ENCODE measurements at regions not wholly inside any gene's neighbourhood (a gene's known extent, or its start where the extent isn't known, plus 50 kb on each side); places are given as distances from the start of the nearest gene placed in this dataset.

- CTCF ChIA-PET = no interaction called here
- POLR2A ChIA-PET = no interaction called here
- no peak for DNase-seq (ENCODE audit: extremely low spot score)
- no peak for TF ChIP-seq PKNOX1 (IDR thresholded peaks at IDR 0.05)
- no peak for TF ChIP-seq NFRKB (IDR thresholded peaks at IDR 0.05)
- TF ChIP-seq L3MBTL2 (conservative IDR thresholded peaks at IDR 0.05) = no peak
- TF ChIP-seq FOXA1 (IDR thresholded peaks at IDR 0.05) = no peak
- TF ChIP-seq ELF4 (IDR thresholded peaks at IDR 0.05) = no peak
- no peak for TF ChIP-seq FOXK2 (IDR thresholded peaks at IDR 0.05)
- no peak for TF ChIP-seq TARDBP (IDR thresholded peaks at IDR 0.05)
- TF ChIP-seq SP1 (IDR thresholded peaks at IDR 0.05) = no peak
- TF ChIP-seq LEF1 (IDR thresholded peaks at IDR 0.05; ENCODE audit: borderline replicate concordance) = no peak
- TF ChIP-seq HDGF (IDR thresholded peaks at IDR 0.05; ENCODE audit: borderline replicate concordance) = no peak
- no peak for TF ChIP-seq ARNT (IDR thresholded peaks at IDR 0.05)
Measured at GRCh38 chr1:192713921-192714320, 78.0 kb downstream of the RGS13 start.

GRCh38 chr1:192724670-192725069 lies 84.2 kb upstream of the RGS2 start:
- CTCF ChIA-PET = no interaction called here
- TF ChIP-seq CTBP1 (IDR thresholded peaks at IDR 0.05; ENCODE audit: borderline replicate concordance) (no peak), FOXM1 (IDR thresholded peaks at IDR 0.05; ENCODE audit: borderline replicate concordance) (no peak), L3MBTL2 (conservative IDR thresholded peaks at IDR 0.05) (no peak), ARNT (IDR thresholded peaks at IDR 0.05) (no peak), SUZ12 (IDR thresholded peaks at IDR 0.05) (no peak), TARDBP (IDR thresholded peaks at IDR 0.05) (no peak), ELF4 (IDR thresholded peaks at IDR 0.05) (no peak), LEF1 (IDR thresholded peaks at IDR 0.05; ENCODE audit: borderline replicate concordance) (no peak), NFRKB (IDR thresholded peaks at IDR 0.05) (no peak), HDGF (IDR thresholded peaks at IDR 0.05; ENCODE audit: borderline replicate concordance) (no peak), FOXK2 (IDR thresholded peaks at IDR 0.05) (no peak)
- POLR2A ChIA-PET = no interaction called here
- no peak for DNase-seq (ENCODE audit: extremely low spot score)

GRCh38 chr1:192726820-192727504 lies 81.9 kb upstream of the RGS2 start:
- no peak for DNase-seq (ENCODE audit: extremely low spot score)
- ChIA-PET CTCF (no interaction called here), POLR2A (no interaction called here)
- TF ChIP-seq NFRKB (IDR thresholded peaks at IDR 0.05) = no peak
- no peak for TF ChIP-seq ELF4 (IDR thresholded peaks at IDR 0.05)
- no peak for TF ChIP-seq FOXA1 (IDR thresholded peaks at IDR 0.05)
- no peak for TF ChIP-seq HDGF (IDR thresholded peaks at IDR 0.05; ENCODE audit: borderline replicate concordance)
- no peak for TF ChIP-seq ARNT (IDR thresholded peaks at IDR 0.05)
- no peak for TF ChIP-seq ZNF384 (IDR thresholded peaks at IDR 0.05)
- TF ChIP-seq FOXK2 (IDR thresholded peaks at IDR 0.05) = no peak
- TF ChIP-seq CTBP1 (IDR thresholded peaks at IDR 0.05; ENCODE audit: borderline replicate concordance) = no peak
- no peak for TF ChIP-seq SUZ12 (IDR thresholded peaks at IDR 0.05)
- no peak for TF ChIP-seq LEF1 (IDR thresholded peaks at IDR 0.05; ENCODE audit: borderline replicate concordance)
- no peak for TF ChIP-seq FOXM1 (IDR thresholded peaks at IDR 0.05; ENCODE audit: borderline replicate concordance)
- no peak for TF ChIP-seq SP1 (IDR thresholded peaks at IDR 0.05)
- TF ChIP-seq L3MBTL2 (conservative IDR thresholded peaks at IDR 0.05) = no peak
- no peak for TF ChIP-seq PKNOX1 (IDR thresholded peaks at IDR 0.05)
- no peak for TF ChIP-seq BHLHE40 (IDR thresholded peaks at IDR 0.05; ENCODE audit: borderline replicate concordance)
- no peak for TF ChIP-seq TARDBP (IDR thresholded peaks at IDR 0.05)

GRCh38 chr1:192729500-192729899 lies 79.3 kb upstream of the RGS2 start:
- POLR2A ChIA-PET = no interaction called here

GRCh38 chr1:192730198-192730597 lies 78.6 kb upstream of the RGS2 start:
- TF ChIP-seq L3MBTL2 (conservative IDR thresholded peaks at IDR 0.05) (no peak), TARDBP (IDR thresholded peaks at IDR 0.05) (no peak), SP1 (IDR thresholded peaks at IDR 0.05) (no peak), FOXM1 (IDR thresholded peaks at IDR 0.05; ENCODE audit: borderline replicate concordance) (no peak), BHLHE40 (IDR thresholded peaks at IDR 0.05; ENCODE audit: borderline replicate concordance) (no peak), PKNOX1 (IDR thresholded peaks at IDR 0.05) (no peak), ARNT (IDR thresholded peaks at IDR 0.05) (no peak)
- no peak for DNase-seq (ENCODE audit: extremely low spot score)
- POLR2A ChIA-PET = no interaction called here
- CTCF ChIA-PET = no interaction called here

More at GRCh38 chr1:192729500-192729899, 79.3 kb upstream of the RGS2 start:
- no peak for DNase-seq (ENCODE audit: extremely low spot score)
- TF ChIP-seq BHLHE40 (IDR thresholded peaks at IDR 0.05; ENCODE audit: borderline replicate concordance) (no peak), FOXK2 (IDR thresholded peaks at IDR 0.05) (no peak)
- CTCF ChIA-PET = no interaction called here

- ChIA-PET POLR2A (no interaction called here), CTCF (interaction anchor here (0.6 kb wide), 1 partner anchor 394 kb away, joined by 3 read pairs; no protein-coding TSS in a partner anchor)
- peak; percentile 20 for DNase-seq (ENCODE audit: extremely low spot score)
- TF ChIP-seq SUZ12 (IDR thresholded peaks at IDR 0.05) (no peak), L3MBTL2 (conservative IDR thresholded peaks at IDR 0.05) (no peak), LEF1 (IDR thresholded peaks at IDR 0.05; ENCODE audit: borderline replicate concordance) (no peak), CTBP1 (IDR thresholded peaks at IDR 0.05; ENCODE audit: borderline replicate concordance) (no peak), SP1 (IDR thresholded peaks at IDR 0.05) (no peak), FOXA1 (IDR thresholded peaks at IDR 0.05) (no peak)
Measured at GRCh38 chr1:192732787-192733186, 76.1 kb upstream of the RGS2 start.
